ENCODE measurements at regions not wholly inside any gene's neighbourhood (a gene's known extent, or its start where the extent isn't known, plus 50 kb on each side); places are given as distances from the start of the nearest gene placed in this dataset.
"Not testable (repeated sequence)": the region's sequence is repeated elsewhere in the genome, so short reads cannot be mapped to it uniquely, and the experiment has no call there.

GRCh38 chr17:13785981-13786598, 184.4 kb upstream of the HS3ST3A1 start:
- DNase-seq (ENCODE audit: low read depth in 3 of 3) = no peak

- DNase-seq (ENCODE audit: low read depth in 3 of 3) = no peak
These were observed 185.9 kb upstream of the HS3ST3A1 start for GRCh38 chr17:13787636-13788035.

GRCh38 chr17:13788385-13788784, 186.7 kb upstream of the HS3ST3A1 start:
- no peak for DNase-seq (ENCODE audit: low read depth in 3 of 3)

GRCh38 chr17:13792314-13792713, 190.6 kb upstream of the HS3ST3A1 start:
- DNase-seq (ENCODE audit: low read depth in 3 of 3) = no peak

GRCh38 chr17:13793951-13794350, 192.2 kb upstream of the HS3ST3A1 start:
- DNase-seq (ENCODE audit: low read depth in 3 of 3) = no peak

GRCh38 chr17:13797863-13798262, 196.1 kb upstream of the HS3ST3A1 start:
- no peak for DNase-seq (ENCODE audit: low read depth in 3 of 3)

GRCh38 chr17:13806092-13806491, 204.4 kb upstream of the HS3ST3A1 start:
- DNase-seq (ENCODE audit: low read depth in 3 of 3) = no peak

GRCh38 chr17:13807103-13807502, 205.4 kb upstream of the HS3ST3A1 start:
- no peak for DNase-seq (ENCODE audit: low read depth in 3 of 3)

- no peak for DNase-seq (ENCODE audit: low read depth in 3 of 3)
These were observed 210.6 kb upstream of the HS3ST3A1 start for GRCh38 chr17:13812350-13812749.

GRCh38 chr17:13813347-13814240, 211.9 kb upstream of the HS3ST3A1 start:
- DNase-seq (ENCODE audit: low read depth in 3 of 3) = no peak

GRCh38 chr17:13822700-13823099, 221.0 kb upstream of the HS3ST3A1 start:
- no peak for DNase-seq (ENCODE audit: low read depth in 3 of 3)

GRCh38 chr17:13825526-13826040, 223.9 kb upstream of the HS3ST3A1 start:
- DNase-seq (ENCODE audit: low read depth in 3 of 3) = no peak

GRCh38 chr17:13827118-13827517, 225.4 kb upstream of the HS3ST3A1 start:
- no peak for DNase-seq (ENCODE audit: low read depth in 3 of 3)

GRCh38 chr17:13833921-13834320, 232.2 kb upstream of the HS3ST3A1 start:
- DNase-seq (ENCODE audit: low read depth in 3 of 3) = no peak

- no peak for DNase-seq (ENCODE audit: low read depth in 3 of 3)
These were observed 233.4 kb upstream of the HS3ST3A1 start for GRCh38 chr17:13835151-13835550.

GRCh38 chr17:13837417-13837816, 231.9 kb upstream of the COX10 start:
- no peak for DNase-seq (ENCODE audit: low read depth in 3 of 3)

- no peak for DNase-seq (ENCODE audit: low read depth in 3 of 3)
These were observed 229.1 kb upstream of the COX10 start for GRCh38 chr17:13840254-13840653.

- no peak for DNase-seq (ENCODE audit: low read depth in 3 of 3)
These were observed 225.3 kb upstream of the COX10 start for GRCh38 chr17:13843862-13844635.

- DNase-seq (ENCODE audit: low read depth in 3 of 3) = no peak
These were observed 217.4 kb upstream of the COX10 start for GRCh38 chr17:13851889-13852288.

- DNase-seq (ENCODE audit: low read depth in 3 of 3) = not testable (repeated sequence)
These were observed 213.6 kb upstream of the COX10 start for GRCh38 chr17:13855730-13856129.

GRCh38 chr17:13862346-13862745, 207.0 kb upstream of the COX10 start:
- no peak for DNase-seq (ENCODE audit: low read depth in 3 of 3)

- DNase-seq (ENCODE audit: low read depth in 3 of 3) = no peak
These were observed 205.9 kb upstream of the COX10 start for GRCh38 chr17:13863436-13863835.
